SK-N-SH (cell line): ENCODE measurements at regions not wholly inside any gene's neighbourhood (a gene's known extent, or its start where the extent isn't known, plus 50 kb on each side); places are given as distances from the start of the nearest gene placed in this dataset.

Source experiments
- CTCF ChIA-PET: fragments of 300-600, 350-600 bp; formaldehyde crosslinking; extraction: SDS; loops from one replicate; lab custom pipeline; 2021; lab: Yijun Ruan, JAX
- POLR2A ChIA-PET: fragments of 350-600 bp; sonication (Branson Sonifier 250); formaldehyde crosslinking; extraction: SDS; loops from one replicate; lab custom pipeline; 2020; ENCODE audit warnings: antibody characterized with exemption, inconsistent platforms; lab: Yijun Ruan, JAX
- DNase-seq: peaks from one replicate; pipeline ENCODE4 v3.0.0; 2012
- H2AFZ ChIP-seq: fragments of 200-600 bp; sonication (generic); 2 replicates; pipeline ENCODE4 v1.8.1; 2016; ENCODE audit warnings: antibody characterized with exemption, mild to moderate bottlenecking, low read depth
- H3F3A ChIP-seq: fragments of 200-600 bp; sonication (generic); replicated peaks from 2 replicates; pipeline ENCODE3; 2016; ENCODE audit warnings: antibody characterized with exemption, mild to moderate bottlenecking; ENCODE audit not compliant: insufficient read depth
- H3K27ac ChIP-seq, 2 experiments: fragments of 200-500 bp in 1 of 2; fragments of 200-600 bp in 1 of 2; sonication (Bioruptor generic) in 1 of 2; sonication (generic), shearing (Covaris generic) in 1 of 2; 2 replicates each; pipeline versions ENCODE4 v1.5.1 to v1.6.1; 2014 to 2016; ENCODE audit warnings: low read depth in 2 of 2, inconsistent platforms in 1 of 2, low read length in 1 of 2, mild to moderate bottlenecking in 1 of 2, mixed read lengths in 1 of 2
- H3K27me3 ChIP-seq: fragments of 200-600 bp; sonication (generic), shearing (Covaris generic); 2 replicates; pipeline ENCODE4 v1.6.1; 2016; ENCODE audit warnings: mixed run types; ENCODE audit not compliant: insufficient read depth
- H3K36me3 ChIP-seq, 2 experiments: fragments of 200-500 bp in 1 of 2; fragments of 200-600 bp in 1 of 2; sonication (Bioruptor generic) in 1 of 2; sonication (generic) in 1 of 2; replicated peaks in 1 of 2; 2 replicates each; pipeline versions ENCODE3 to v1.5.1; 2014 to 2016; ENCODE audit warnings: low read length in 1 of 2, mild to moderate bottlenecking in 1 of 2; ENCODE audit not compliant: insufficient read depth in 2 of 2, control insufficient read depth in 1 of 2
- H3K4me1 ChIP-seq, 2 experiments: fragments of 200-500 bp in 1 of 2; fragments of 200-600 bp in 1 of 2; sonication (Bioruptor generic) in 1 of 2; sonication (generic), shearing (Covaris generic) in 1 of 2; 2 replicates each; pipeline versions ENCODE4 v1.5.1 to v1.6.1; 2014 to 2016; ENCODE audit warnings: low read depth in 1 of 2, low read length in 1 of 2, mixed run types in 1 of 2; ENCODE audit not compliant: insufficient read depth in 2 of 2, control insufficient read depth in 1 of 2
- H3K4me2 ChIP-seq: fragments of 200-600 bp; sonication (generic), shearing (Covaris generic); 2 replicates; pipeline ENCODE4 v1.6.1; 2017; ENCODE audit warnings: mixed run types
- H3K4me3 ChIP-seq, 2 experiments: fragments of 200-500 bp in 1 of 2; fragments of 200-600 bp in 1 of 2; sonication (Bioruptor generic) in 1 of 2; sonication (generic), shearing (Covaris generic) in 1 of 2; 2 replicates each; pipeline versions ENCODE4 v1.5.1 to v1.8.1; 2014 to 2016; ENCODE audit warnings: low read depth in 2 of 2, inconsistent platforms in 1 of 2, low read length in 1 of 2, mild to moderate bottlenecking in 1 of 2, mixed read lengths in 1 of 2, moderate library complexity in 1 of 2
- H3K79me2 ChIP-seq: fragments of 200-600 bp; sonication (generic); 2 replicates; pipeline ENCODE4 v1.8.1; 2017; ENCODE audit warnings: mild to moderate bottlenecking; ENCODE audit not compliant: insufficient read depth
- H3K9ac ChIP-seq: fragments of 200-600 bp; sonication (generic); 2 replicates; pipeline ENCODE4 v1.6.1; 2017; ENCODE audit warnings: mixed run types
- H3K9me2 ChIP-seq: fragments of 200-600 bp; sonication (generic); 2 replicates; pipeline ENCODE4 v1.6.1; 2017; ENCODE audit warnings: mixed run types
- H3K9me3 ChIP-seq: fragments of 200-600 bp; sonication (generic); 2 replicates; pipeline ENCODE4 v1.6.1; 2017; ENCODE audit warnings: mixed run types, mild to moderate bottlenecking, moderate library complexity
- H4K20me1 ChIP-seq: fragments of 200-600 bp; sonication (generic); 2 replicates; pipeline ENCODE4 v1.6.1; 2017; ENCODE audit warnings: mild to moderate bottlenecking, mixed run types; ENCODE audit not compliant: insufficient read depth
- CHD2 ChIP-seq: fragments of 150-350 bp; IDR thresholded peaks from 2 replicates; pipeline ENCODE4 v1.6.1; 2018; ENCODE audit warnings: low read length; ENCODE audit not compliant: partially characterized antibody
- ELF1 ChIP-seq: IDR thresholded peaks from 2 replicates; pipeline ENCODE4 v1.4.0; 2012
- EP300 ChIP-seq, 2 experiments: IDR thresholded peaks; 2 replicates each; pipeline versions ENCODE4 v1.4.0 to v1.6.1; 2012; ENCODE audit warnings: borderline replicate concordance in 1 of 2, low read depth in 1 of 2, low read length in 1 of 2
- FOXJ3 ChIP-seq: sonication (generic); formaldehyde crosslinking; IDR thresholded peaks from 2 replicates; pipeline ENCODE4 v1.5.1; 2020; ENCODE audit warnings: mild to moderate bottlenecking, missing genetic modification reagents
- FOXM1 ChIP-seq: IDR thresholded peaks from 2 replicates; pipeline ENCODE4 v1.4.0; 2012; ENCODE audit warnings: low read depth, mild to moderate bottlenecking
- GABPA ChIP-seq: IDR thresholded peaks from 2 replicates; pipeline ENCODE4 v1.4.0; 2012; ENCODE audit warnings: low read depth, mild to moderate bottlenecking
- JUND ChIP-seq: IDR thresholded peaks from 2 replicates; pipeline ENCODE4 v1.4.0; 2012
- MXI1 ChIP-seq: IDR thresholded peaks from 2 replicates; pipeline ENCODE4 v1.6.1; 2012; ENCODE audit warnings: mild to moderate bottlenecking, low read depth, low read length, improper control_type of control experiment
- NFIC ChIP-seq: IDR thresholded peaks from 2 replicates; pipeline ENCODE4 v1.4.0; 2012; ENCODE audit warnings: borderline replicate concordance
- POLR2AphosphoS5 ChIP-seq: IDR thresholded peaks from 2 replicates; pipeline ENCODE4 v1.6.1; 2012; ENCODE audit warnings: low read depth, low read length
- RAD21 ChIP-seq: IDR thresholded peaks from 2 replicates; pipeline ENCODE4 v1.6.1; 2012; ENCODE audit warnings: mild to moderate bottlenecking, low read length
- RCOR1 ChIP-seq: fragments of 150-350 bp; IDR thresholded peaks from 2 replicates; pipeline ENCODE4 v1.6.1; 2017; ENCODE audit warnings: antibody characterized with exemption, low read length
- RFX5 ChIP-seq: IDR thresholded peaks from 2 replicates; pipeline ENCODE4 v1.6.1; 2012; ENCODE audit warnings: mild to moderate bottlenecking, improper control_type of control experiment, low read length
- RXRA ChIP-seq: IDR thresholded peaks from 2 replicates; pipeline ENCODE4 v1.4.0; 2012; ENCODE audit warnings: low read depth, mild to moderate bottlenecking, borderline replicate concordance
- SMC3 ChIP-seq: IDR thresholded peaks from 2 replicates; pipeline ENCODE4 v1.6.1; 2012; ENCODE audit warnings: low read depth, low read length, improper control_type of control experiment
- YY1 ChIP-seq: IDR thresholded peaks from 2 replicates; pipeline ENCODE4 v1.4.0; 2012; ENCODE audit warnings: low read depth, mild to moderate bottlenecking
- WGBS: methylation state at CpG from one replicate; pipeline ENCODE4 v1.1.6; 2017; ENCODE audit warnings: low lambda C conversion rate; 5-methylcytosine and 5-hydroxymethylcytosine counted together
- TF ChIP-seq, protein P1 (sequence below): IDR thresholded peaks from 2 replicates; pipeline ENCODE4 v1.4.0; 2012; ENCODE audit warnings: low read depth, borderline replicate concordance
- TF ChIP-seq, protein P2 (sequence below): fragments of 150-350 bp; IDR thresholded peaks from 2 replicates; pipeline ENCODE4 v1.6.1; 2017; ENCODE audit warnings: antibody characterized with exemption, low read length, low read depth, borderline replicate concordance
- TF ChIP-seq, protein P3 (sequence below): fragments of 150-350 bp; IDR thresholded peaks from 2 replicates; pipeline ENCODE4 v1.6.1; 2016; ENCODE audit warnings: mild to moderate bottlenecking, low read depth, low read length
- TF ChIP-seq, protein P4 (sequence below): IDR thresholded peaks from 2 replicates; pipeline ENCODE4 v1.4.0; 2012; ENCODE audit warnings: low read depth
- TF ChIP-seq, protein P5 (sequence below): IDR thresholded peaks from 2 replicates; pipeline ENCODE4 v1.6.1; 2012; ENCODE audit warnings: mild to moderate bottlenecking, low read depth, low read length, moderate library complexity

DNA sequence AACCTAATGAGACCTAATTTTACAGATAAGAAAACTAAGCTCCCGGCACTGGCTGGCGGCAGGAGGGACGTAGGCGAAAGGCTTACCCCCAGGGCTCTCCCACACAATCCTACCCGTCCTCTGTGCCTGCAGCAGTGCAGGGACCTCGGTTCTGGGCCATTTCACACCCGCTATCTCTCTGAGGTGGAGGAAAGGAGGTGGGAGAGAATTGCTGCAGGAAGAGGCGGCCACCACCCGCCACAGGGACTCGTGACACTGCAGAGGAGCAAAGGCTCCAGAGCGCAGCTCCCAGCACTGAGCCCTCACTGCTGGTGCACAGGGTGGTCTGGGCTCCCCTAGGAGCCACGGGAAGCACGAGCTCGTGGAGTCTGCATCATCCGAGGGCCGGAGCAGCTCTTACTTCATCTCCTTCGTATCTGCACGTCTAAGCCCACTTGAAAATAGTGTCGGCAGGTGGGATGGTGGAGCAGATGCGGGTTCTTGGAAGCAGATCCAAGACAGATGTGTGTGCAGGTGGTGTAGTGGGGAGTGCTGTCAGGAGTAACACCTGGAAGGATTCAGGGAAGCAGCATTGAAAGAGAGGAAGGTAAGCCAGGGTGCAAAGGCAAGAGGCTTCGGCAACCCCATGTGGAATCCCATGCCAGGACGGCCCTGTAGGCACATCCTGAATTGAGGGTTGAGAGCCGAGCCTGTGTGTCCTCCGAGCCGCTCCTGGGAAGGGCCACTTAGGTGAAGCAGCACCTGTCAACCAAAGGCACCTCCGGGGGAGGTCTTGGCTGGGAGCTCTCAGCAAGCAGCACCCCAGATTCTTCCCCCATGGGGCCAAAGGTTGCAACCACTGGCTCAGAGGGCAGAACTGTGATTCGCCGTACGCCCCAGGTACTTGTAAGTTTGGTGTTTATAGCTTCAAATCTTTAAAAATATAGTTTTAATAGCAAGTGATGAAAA, 115.8 kb upstream of the SPACA7 start:
- TF ChIP-seq EP300 (IDR thresholded peaks at IDR 0.05; ENCODE audit: borderline replicate concordance in 1 of 2, low read depth in 1 of 2, low read length in 1 of 2) = no peak
- TF ChIP-seq MXI1 = no peak
- no peak for TF ChIP-seq SMC3
- TF ChIP-seq, protein P1, sequence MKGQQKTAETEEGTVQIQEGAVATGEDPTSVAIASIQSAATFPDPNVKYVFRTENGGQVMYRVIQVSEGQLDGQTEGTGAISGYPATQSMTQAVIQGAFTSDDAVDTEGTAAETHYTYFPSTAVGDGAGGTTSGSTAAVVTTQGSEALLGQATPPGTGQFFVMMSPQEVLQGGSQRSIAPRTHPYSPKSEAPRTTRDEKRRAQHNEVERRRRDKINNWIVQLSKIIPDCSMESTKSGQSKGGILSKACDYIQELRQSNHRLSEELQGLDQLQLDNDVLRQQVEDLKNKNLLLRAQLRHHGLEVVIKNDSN = no peak
- no peak for TF ChIP-seq FOXJ3 (CRISPR knock-in tag)
- TF ChIP-seq RXRA = no peak
- no peak for TF ChIP-seq GABPA
- TF ChIP-seq POLR2AphosphoS5 = no peak
- TF ChIP-seq, protein P2, sequence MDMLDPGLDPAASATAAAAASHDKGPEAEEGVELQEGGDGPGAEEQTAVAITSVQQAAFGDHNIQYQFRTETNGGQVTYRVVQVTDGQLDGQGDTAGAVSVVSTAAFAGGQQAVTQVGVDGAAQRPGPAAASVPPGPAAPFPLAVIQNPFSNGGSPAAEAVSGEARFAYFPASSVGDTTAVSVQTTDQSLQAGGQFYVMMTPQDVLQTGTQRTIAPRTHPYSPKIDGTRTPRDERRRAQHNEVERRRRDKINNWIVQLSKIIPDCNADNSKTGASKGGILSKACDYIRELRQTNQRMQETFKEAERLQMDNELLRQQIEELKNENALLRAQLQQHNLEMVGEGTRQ = no peak
- TF ChIP-seq RCOR1 = no peak
- TF ChIP-seq, protein P3, sequence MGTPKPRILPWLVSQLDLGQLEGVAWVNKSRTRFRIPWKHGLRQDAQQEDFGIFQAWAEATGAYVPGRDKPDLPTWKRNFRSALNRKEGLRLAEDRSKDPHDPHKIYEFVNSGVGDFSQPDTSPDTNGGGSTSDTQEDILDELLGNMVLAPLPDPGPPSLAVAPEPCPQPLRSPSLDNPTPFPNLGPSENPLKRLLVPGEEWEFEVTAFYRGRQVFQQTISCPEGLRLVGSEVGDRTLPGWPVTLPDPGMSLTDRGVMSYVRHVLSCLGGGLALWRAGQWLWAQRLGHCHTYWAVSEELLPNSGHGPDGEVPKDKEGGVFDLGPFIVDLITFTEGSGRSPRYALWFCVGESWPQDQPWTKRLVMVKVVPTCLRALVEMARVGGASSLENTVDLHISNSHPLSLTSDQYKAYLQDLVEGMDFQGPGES = no peak
- TF ChIP-seq FOXM1 = no peak
- H3K27ac ChIP-seq = no peak overlapping the region
- CTCF ChIA-PET = interaction anchor here (0.8 kb wide), 1 partner anchor 249 kb away, joined by 3 read pairs; no protein-coding TSS in a partner anchor
- no peaks in the 10 kb centered on the region for H3F3A ChIP-seq
- no peaks in the 10 kb centered on the region for H4K20me1 ChIP-seq
- no peaks in the 10 kb centered on the region for H3K9me3 ChIP-seq
- no peaks in the 10 kb centered on the region for H3K9me2 ChIP-seq
- DNase-seq = no peak
- no peak overlapping the region for H2AFZ ChIP-seq
- H3K4me1 ChIP-seq = no peaks in the 10 kb centered on the region
- H3K4me2 ChIP-seq = no peak overlapping the region
- H3K4me3 ChIP-seq = no peak overlapping the region
- H3K27me3 ChIP-seq = peaks cover 8% of the 10 kb centered on the region; the same call in 1 of the 2 replicates
- 12% methylated on average over 24 of the region's 29 CpGs for WGBS
- no peaks in the 10 kb centered on the region for H3K36me3 ChIP-seq
- POLR2A ChIA-PET = no interaction called here
- no peaks in the 10 kb centered on the region for H3K79me2 ChIP-seq
- no peak overlapping the region for H3K9ac ChIP-seq

DNA sequence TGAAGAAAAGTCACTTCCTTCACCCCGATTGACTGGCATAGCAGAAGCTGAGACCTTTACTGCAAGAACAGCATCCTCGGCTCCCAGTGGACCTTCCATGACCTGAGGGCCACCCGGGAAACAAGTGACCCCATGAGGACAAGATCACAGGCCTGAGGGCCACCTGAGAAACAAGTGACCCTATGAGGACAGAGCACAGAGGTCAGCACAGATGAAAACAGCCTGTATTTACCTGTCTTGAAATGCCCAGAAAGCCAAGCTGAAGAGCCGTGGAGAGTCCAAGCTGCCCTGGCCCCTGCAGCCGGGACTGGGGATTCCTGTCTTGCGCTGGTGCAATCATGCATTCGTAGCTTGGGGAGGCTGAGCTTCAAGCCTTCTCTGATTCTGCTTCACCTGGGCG, 114.2 kb upstream of the SPACA7 start:
- H4K20me1 ChIP-seq = no peaks in the 10 kb centered on the region
- no peaks in the 10 kb centered on the region for H3K9me2 ChIP-seq
- POLR2A ChIA-PET = no interaction called here
- CTCF ChIA-PET = interaction anchor here (1.2 kb wide), 1 partner anchor 182 kb away, joined by 4 read pairs; no protein-coding TSS in a partner anchor
- H3K36me3 ChIP-seq = no peaks in the 10 kb centered on the region
- H3K4me3 ChIP-seq = no peak overlapping the region
- no peak for DNase-seq
- H2AFZ ChIP-seq = no peak overlapping the region
- no peaks in the 10 kb centered on the region for H3F3A ChIP-seq
- H3K27ac ChIP-seq = no peak overlapping the region
- H3K79me2 ChIP-seq = no peaks in the 10 kb centered on the region
- H3K4me2 ChIP-seq = no peak overlapping the region
- no peaks in the 10 kb centered on the region for H3K9me3 ChIP-seq
- WGBS = 0% methylated on average over 3 of the region's 8 CpGs
- peaks cover 4% of the 10 kb centered on the region; the same call in 1 of the 2 replicates for H3K27me3 ChIP-seq
- H3K4me1 ChIP-seq = no peaks in the 10 kb centered on the region
- H3K9ac ChIP-seq = no peak overlapping the region
- TF ChIP-seq, protein P4, sequence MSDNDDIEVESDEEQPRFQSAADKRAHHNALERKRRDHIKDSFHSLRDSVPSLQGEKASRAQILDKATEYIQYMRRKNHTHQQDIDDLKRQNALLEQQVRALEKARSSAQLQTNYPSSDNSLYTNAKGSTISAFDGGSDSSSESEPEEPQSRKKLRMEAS = no peak
- TF ChIP-seq JUND = no peak
- TF ChIP-seq GABPA = no peak
- no peak for TF ChIP-seq FOXM1
- TF ChIP-seq RAD21 = no peak
- no peak for TF ChIP-seq NFIC
- no peak for TF ChIP-seq RFX5
- no peak for TF ChIP-seq ELF1
- TF ChIP-seq, protein P5, sequence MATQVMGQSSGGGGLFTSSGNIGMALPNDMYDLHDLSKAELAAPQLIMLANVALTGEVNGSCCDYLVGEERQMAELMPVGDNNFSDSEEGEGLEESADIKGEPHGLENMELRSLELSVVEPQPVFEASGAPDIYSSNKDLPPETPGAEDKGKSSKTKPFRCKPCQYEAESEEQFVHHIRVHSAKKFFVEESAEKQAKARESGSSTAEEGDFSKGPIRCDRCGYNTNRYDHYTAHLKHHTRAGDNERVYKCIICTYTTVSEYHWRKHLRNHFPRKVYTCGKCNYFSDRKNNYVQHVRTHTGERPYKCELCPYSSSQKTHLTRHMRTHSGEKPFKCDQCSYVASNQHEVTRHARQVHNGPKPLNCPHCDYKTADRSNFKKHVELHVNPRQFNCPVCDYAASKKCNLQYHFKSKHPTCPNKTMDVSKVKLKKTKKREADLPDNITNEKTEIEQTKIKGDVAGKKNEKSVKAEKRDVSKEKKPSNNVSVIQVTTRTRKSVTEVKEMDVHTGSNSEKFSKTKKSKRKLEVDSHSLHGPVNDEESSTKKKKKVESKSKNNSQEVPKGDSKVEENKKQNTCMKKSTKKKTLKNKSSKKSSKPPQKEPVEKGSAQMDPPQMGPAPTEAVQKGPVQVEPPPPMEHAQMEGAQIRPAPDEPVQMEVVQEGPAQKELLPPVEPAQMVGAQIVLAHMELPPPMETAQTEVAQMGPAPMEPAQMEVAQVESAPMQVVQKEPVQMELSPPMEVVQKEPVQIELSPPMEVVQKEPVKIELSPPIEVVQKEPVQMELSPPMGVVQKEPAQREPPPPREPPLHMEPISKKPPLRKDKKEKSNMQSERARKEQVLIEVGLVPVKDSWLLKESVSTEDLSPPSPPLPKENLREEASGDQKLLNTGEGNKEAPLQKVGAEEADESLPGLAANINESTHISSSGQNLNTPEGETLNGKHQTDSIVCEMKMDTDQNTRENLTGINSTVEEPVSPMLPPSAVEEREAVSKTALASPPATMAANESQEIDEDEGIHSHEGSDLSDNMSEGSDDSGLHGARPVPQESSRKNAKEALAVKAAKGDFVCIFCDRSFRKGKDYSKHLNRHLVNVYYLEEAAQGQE = no peak
- no peak for TF ChIP-seq CHD2
- no peak for TF ChIP-seq EP300 (IDR thresholded peaks at IDR 0.05; ENCODE audit: borderline replicate concordance in 1 of 2, low read depth in 1 of 2, low read length in 1 of 2)
- TF ChIP-seq RXRA = no peak
- no peak for TF ChIP-seq YY1
- no peak for TF ChIP-seq FOXJ3 (CRISPR knock-in tag)
